Inferior parietal cortex (tissue), 1 donor: ENCODE measurements at regions not wholly inside any gene's neighbourhood (a gene's known extent, or its start where the extent isn't known, plus 50 kb on each side); places are given as distances from the start of the nearest gene placed in this dataset.
"Not testable (repeated sequence)": the region's sequence is repeated elsewhere in the genome, so short reads cannot be mapped to it uniquely, and the experiment has no call there.

Source experiments
- DNase-seq: peaks from one replicate; pipeline ENCODE4 v3.0.0-alpha.2; 2016; ENCODE audit errors: extremely low spot score

GRCh38 chr12:19666070-19666469 lies 226.8 kb downstream of the AEBP2 start:
- DNase-seq: no peak

- DNase-seq: no peak
Measured at GRCh38 chr12:19669793-19670192, 230.5 kb downstream of the AEBP2 start.

GRCh38 chr12:19671695-19672094 lies 232.4 kb downstream of the AEBP2 start:
- no peak for DNase-seq

GRCh38 chr12:19674437-19674836 lies 235.1 kb downstream of the AEBP2 start:
- DNase-seq: no peak

GRCh38 chr12:19675361-19675760 lies 236.1 kb downstream of the AEBP2 start:
- no peak for DNase-seq

GRCh38 chr12:19678501-19678900 lies 239.2 kb downstream of the AEBP2 start:
- DNase-seq: not testable (repeated sequence)

GRCh38 chr12:19681007-19681406 lies 241.7 kb downstream of the AEBP2 start:
- no peak for DNase-seq

GRCh38 chr12:19683178-19683927 lies 244.1 kb downstream of the AEBP2 start:
- no peak for DNase-seq

- DNase-seq: no peak
Measured at GRCh38 chr12:19687371-19687770, 248.1 kb downstream of the AEBP2 start.

- DNase-seq: peak; percentile 37
Measured at GRCh38 chr12:19688532-19688931, 249.2 kb downstream of the AEBP2 start.

GRCh38 chr12:19689226-19689625 lies 249.9 kb downstream of the AEBP2 start:
- DNase-seq: no peak

- DNase-seq: no peak
Measured at GRCh38 chr12:19689801-19690472, 250.6 kb downstream of the AEBP2 start.

- no peak for DNase-seq
Measured at GRCh38 chr12:19692091-19692490, 252.8 kb downstream of the AEBP2 start.

GRCh38 chr12:19692566-19692965 lies 253.3 kb downstream of the AEBP2 start:
- no peak for DNase-seq

- DNase-seq: no peak
Measured at GRCh38 chr12:19694627-19695026, 255.3 kb downstream of the AEBP2 start.

GRCh38 chr12:19695244-19696098 lies 256.2 kb downstream of the AEBP2 start:
- DNase-seq: no peak

- no peak for DNase-seq
Measured at GRCh38 chr12:19700969-19701368, 261.7 kb downstream of the AEBP2 start.

GRCh38 chr12:19704966-19705365 lies 265.7 kb downstream of the AEBP2 start:
- no peak for DNase-seq

GRCh38 chr12:19706936-19707335 lies 267.6 kb downstream of the AEBP2 start:
- DNase-seq: no peak

GRCh38 chr12:19707948-19708409 lies 268.7 kb downstream of the AEBP2 start:
- DNase-seq: no peak

GRCh38 chr12:19709889-19710288 lies 270.6 kb downstream of the AEBP2 start:
- DNase-seq: no peak
